HCT116 (cell line): ENCODE measurements at regions not wholly inside any gene's neighbourhood (a gene's known extent, or its start where the extent isn't known, plus 50 kb on each side); places are given as distances from the start of the nearest gene placed in this dataset.

ENCODE experiments used
- ATAC-seq: fragments of 200-7000 bp; cut with Tn5 transposase; 2 replicates; pipeline ENCODE4 v1.9.1; 2020; ENCODE audit warnings: mild to moderate bottlenecking, moderate library complexity
- BruUV-seq: library from RNA; stranded (reverse); fragments of 400-500 nt; replicated peaks from 2 replicates; lab custom pipeline; 2021; lab: Mats Ljungman, UMichigan
- CTCF ChIA-PET: fragments of 300-600 bp; sonication (Branson Sonifier 250); formaldehyde crosslinking; loops from one replicate; lab custom pipeline; 2021; ENCODE audit warnings: antibody characterized with exemption; lab: Charles Lee
- POLR2A ChIA-PET: fragments of 300-600, 350-600 bp; sonication (Branson Sonifier 250); formaldehyde crosslinking; loops from one replicate; lab custom pipeline; 2021; ENCODE audit warnings: antibody characterized with exemption; lab: Charles Lee
- RAD21 ChIA-PET, 2 experiments: fragments of 300-600 bp; sonication (Branson Sonifier 250); formaldehyde crosslinking; loops; one replicate each; lab custom pipeline; 2023; ENCODE audit warnings: low total read pairs in 2 of 2; ENCODE audit not compliant: uncharacterized antibody in 2 of 2, unreplicated experiment in 2 of 2, low non-redundant PET in 1 of 2; lab: Charles Lee
- DNase-seq: peaks from one replicate; pipeline ENCODE4 v3.0.0-alpha.2; 2010; ENCODE audit warnings: low read depth, low spot score
- H2AFZ ChIP-seq: fragments of 200-600 bp; shearing (Covaris generic), sonication (generic); 2 replicates; pipeline ENCODE4 v1.6.1; 2017; ENCODE audit warnings: low read depth, mixed run types, mixed read lengths, antibody characterized with exemption, low read length; ENCODE audit not compliant: poor library complexity, severe bottlenecking
- H3K27ac ChIP-seq: 2 replicates; pipeline ENCODE4 v1.5.1; 2012; ENCODE audit warnings: low read depth, low read length
- H3K27me3 ChIP-seq: fragments of 200-600 bp; sonication (generic); 2 replicates; pipeline ENCODE4 v1.6.1; 2016; ENCODE audit warnings: mixed run types, low read length, mixed read lengths; ENCODE audit not compliant: insufficient read depth
- H3K36me3 ChIP-seq, 2 experiments: fragments of 200-500 bp in 1 of 2; fragments of 200-600 bp in 1 of 2; sonication (Bioruptor generic) in 1 of 2; sonication (generic) in 1 of 2; 2 replicates each; pipeline versions ENCODE4 v1.5.1 to v1.6.1; 2014 to 2016; ENCODE audit warnings: low read length in 2 of 2, inconsistent platforms in 1 of 2, mixed read lengths in 1 of 2, mixed run types in 1 of 2; ENCODE audit not compliant: insufficient read depth in 2 of 2, control insufficient read depth in 1 of 2
- H3K4me1 ChIP-seq, 2 experiments: fragments of 200-600 bp in 1 of 2; sonication (generic) in 1 of 2; 2 replicates each; pipeline versions ENCODE4 v1.5.1 to v1.6.1; 2012 to 2017; ENCODE audit warnings: low read length in 2 of 2, inconsistent platforms in 1 of 2, mild to moderate bottlenecking in 1 of 2, mixed read lengths in 1 of 2, mixed run types in 1 of 2, moderate library complexity in 1 of 2; ENCODE audit not compliant: insufficient read depth in 2 of 2, control insufficient read depth in 1 of 2
- H3K4me2 ChIP-seq: fragments of 200-600 bp; sonication (generic); 2 replicates; pipeline ENCODE4 v1.6.1; 2017; ENCODE audit warnings: mixed run types, low read length, mixed read lengths
- H3K4me3 ChIP-seq, 2 experiments: fragments of 200-600 bp in 1 of 2; sonication (generic) in 1 of 2; replicated peaks in 1 of 2; 2 replicates each; pipeline ENCODE4 v1.5.1; 2011 to 2016; ENCODE audit warnings: low read length in 2 of 2, control low read depth in 1 of 2, low read depth in 1 of 2, mild to moderate bottlenecking in 1 of 2, mixed read lengths in 1 of 2, mixed run types in 1 of 2
- H3K79me2 ChIP-seq: fragments of 200-600 bp; sonication (generic); 2 replicates; pipeline ENCODE4 v1.6.1; 2017; ENCODE audit warnings: mild to moderate bottlenecking, mixed run types, low read length, moderate library complexity, mixed read lengths; ENCODE audit not compliant: insufficient read depth
- H3K9ac ChIP-seq: fragments of 200-600 bp; sonication (generic); 2 replicates; pipeline ENCODE4 v1.6.1; 2016; ENCODE audit warnings: low read length, mixed read lengths
- H3K9me2 ChIP-seq: fragments of 200-600 bp; sonication (generic), shearing (Covaris generic); 2 replicates; pipeline ENCODE4 v1.6.1; 2017; ENCODE audit warnings: mixed run types, mild to moderate bottlenecking, moderate library complexity; ENCODE audit not compliant: insufficient read depth
- H3K9me3 ChIP-seq, 2 experiments: fragments of 200-500 bp in 1 of 2; fragments of 200-600 bp in 1 of 2; sonication (Bioruptor generic) in 1 of 2; sonication (generic) in 1 of 2; 2 replicates each; pipeline ENCODE4 v1.6.1; 2014 to 2017; ENCODE audit warnings: low read length in 2 of 2, mixed read lengths in 2 of 2, inconsistent platforms in 1 of 2, low read depth in 1 of 2, mild to moderate bottlenecking in 1 of 2, mixed run types in 1 of 2, moderate library complexity in 1 of 2; ENCODE audit not compliant: control insufficient read depth in 1 of 2, insufficient read depth in 1 of 2
- H4K20me1 ChIP-seq: fragments of 200-600 bp; sonication (generic), shearing (Covaris generic); 2 replicates; pipeline ENCODE4 v1.6.1; 2017; ENCODE audit warnings: mixed run types, mild to moderate bottlenecking, moderate library complexity; ENCODE audit not compliant: insufficient read depth
- ATF3 ChIP-seq: IDR thresholded peaks from 2 replicates; pipeline ENCODE4 v1.6.1; 2012
- CTCF ChIP-seq, 3 experiments: fragments of 200-600 bp in 1 of 3; sonication (generic) in 1 of 3; IDR thresholded peaks in 2 of 3; conservative IDR thresholded peaks in 1 of 3; 2 replicates each; pipeline ENCODE4 v1.5.1; 2012 to 2017; ENCODE audit warnings: low read depth in 2 of 3, low read length in 2 of 3, antibody characterized with exemption in 1 of 3, borderline replicate concordance in 1 of 3, control low read depth in 1 of 3, mild to moderate bottlenecking in 1 of 3, mixed read lengths in 1 of 3, mixed run types in 1 of 3, moderate library complexity in 1 of 3; ENCODE audit not compliant: insufficient read depth in 1 of 3
- EGR1 ChIP-seq: IDR thresholded peaks from 2 replicates; pipeline ENCODE4 v1.6.1; 2012; ENCODE audit warnings: low read depth
- ELF1 ChIP-seq: IDR thresholded peaks from 2 replicates; pipeline ENCODE4 v1.6.1; 2012; ENCODE audit warnings: low read depth, borderline replicate concordance
- EZH2 ChIP-seq: fragments of 200-600 bp; sonication (generic); IDR thresholded peaks from 2 replicates; pipeline ENCODE4 v1.6.1; 2017; ENCODE audit warnings: antibody characterized with exemption, mixed run types
- EZH2phosphoT487 ChIP-seq: fragments of 200-600 bp; IDR thresholded peaks from 2 replicates; pipeline ENCODE4 v1.6.1; 2018; ENCODE audit warnings: antibody characterized with exemption, borderline replicate concordance
- POLR2A ChIP-seq: IDR thresholded peaks from 2 replicates; pipeline ENCODE4 v1.7.0; 2011; ENCODE audit warnings: borderline replicate concordance; ENCODE audit not compliant: insufficient read depth, insufficient read length; ENCODE audit errors: extremely low read depth
- POLR2AphosphoS5 ChIP-seq: IDR thresholded peaks from 2 replicates; pipeline ENCODE4 v1.6.1; 2011; ENCODE audit warnings: mild to moderate bottlenecking, low read depth, low read length, moderate library complexity
- RAD21 ChIP-seq: IDR thresholded peaks from 2 replicates; pipeline ENCODE4 v1.6.1; 2012; ENCODE audit warnings: low read depth, mild to moderate bottlenecking
- SP1 ChIP-seq: IDR thresholded peaks from 2 replicates; pipeline ENCODE4 v1.6.1; 2012; ENCODE audit warnings: low read depth
- SRF ChIP-seq: IDR thresholded peaks from 2 replicates; pipeline ENCODE4 v1.6.1; 2012; ENCODE audit warnings: low read depth
- TCF7L2 ChIP-seq: IDR thresholded peaks from 2 replicates; pipeline ENCODE4 v1.7.0; 2011; ENCODE audit warnings: borderline replicate concordance, inconsistent platforms; ENCODE audit not compliant: insufficient read depth, insufficient read length; ENCODE audit errors: extremely low read depth
- YY1 ChIP-seq: IDR thresholded peaks from 2 replicates; pipeline ENCODE4 v1.6.1; 2011; ENCODE audit warnings: low read length, low read depth, moderate library complexity, mild to moderate bottlenecking; ENCODE audit not compliant: insufficient replicate concordance; ENCODE audit errors: extremely low read depth
- ZBTB33 ChIP-seq: IDR thresholded peaks from 2 replicates; pipeline ENCODE4 v1.6.1; 2011; ENCODE audit warnings: mild to moderate bottlenecking, low read length, moderate library complexity; ENCODE audit not compliant: insufficient replicate concordance; ENCODE audit errors: extremely low read depth
- intact Hi-C: fragments of 100-400 bp; cut with micrococcal nuclease; formaldehyde crosslinking; loops from 2 replicates; pipeline ENCODE4 v1.10.0; 2022

GRCh38 chr6:130628862-130629261, 198.3 kb upstream of the SMLR1 start:
- POLR2A ChIA-PET, result no interaction called here
- H4K20me1 ChIP-seq, result no peaks in the 10 kb centered on the region
- no peak overlapping the region for H3K4me3 ChIP-seq
- no peaks in the 10 kb centered on the region for H3K36me3 ChIP-seq
- RAD21 ChIA-PET, result no interaction called here
- DNase-seq, result no peak
- TF ChIP-seq SP1, result no peak
- TF ChIP-seq ATF3, result no peak
- TF ChIP-seq YY1, result no peak
- TF ChIP-seq ELF1, result no peak
- no peak for TF ChIP-seq EGR1
- TF ChIP-seq POLR2AphosphoS5, result no peak
- TF ChIP-seq TCF7L2, result no peak
- no peak for TF ChIP-seq EZH2phosphoT487
- no TSS peak for BruUV-seq
- H3K9me3 ChIP-seq, result no peaks in the 10 kb centered on the region
- ATAC-seq, result no peak
- no peak overlapping the region for H3K27ac ChIP-seq
- no peaks in the 10 kb centered on the region for H3K9me2 ChIP-seq
- H3K79me2 ChIP-seq, result no peaks in the 10 kb centered on the region
- H3K27me3 ChIP-seq, result no peaks in the 10 kb centered on the region
- intact Hi-C loops, result loop anchor here (5.0 kb wide), 1 partner anchor 127 kb away; no protein-coding TSS in a partner anchor
- peaks cover 14 to 19% of the 10 kb centered on the region in 2 experiments for H3K4me1 ChIP-seq
- H3K4me2 ChIP-seq, result no peak overlapping the region
- H3K9ac ChIP-seq, result no peak overlapping the region
- peak overlapping the region; percentile 88 for H2AFZ ChIP-seq
- CTCF ChIA-PET, result no interaction called here

- Histone ChIP-seq H3K9me3 (no peaks in the 10 kb centered on the region), H3K9ac (no peak overlapping the region), H3K36me3 (no peaks in the 10 kb centered on the region), H3K9me2 (no peaks in the 10 kb centered on the region), H2AFZ (peak overlapping the region; percentile 88), H3K27ac (no peak overlapping the region), H4K20me1 (no peaks in the 10 kb centered on the region), H3K4me1 (peaks cover 14 to 19% of the 10 kb centered on the region in 2 experiments), H3K4me3 (no peak overlapping the region), H3K4me2 (no peak overlapping the region), H3K27me3 (no peaks in the 10 kb centered on the region), H3K79me2 (no peaks in the 10 kb centered on the region)
- POLR2A ChIA-PET, result no interaction called here
- intact Hi-C loops, result loop anchor here (5.0 kb wide), 1 partner anchor 127 kb away; no protein-coding TSS in a partner anchor
- ATAC-seq (no peak), DNase-seq (no peak)
- RAD21 ChIA-PET, result no interaction called here
- no TSS peak for BruUV-seq
- CTCF ChIA-PET, result no interaction called here
- no peak for TF ChIP-seq ZBTB33
- no peak for TF ChIP-seq TCF7L2
- TF ChIP-seq CTCF (IDR thresholded peaks at IDR 0.05 in 2 of 3, conservative IDR thresholded peaks at IDR 0.05 in 1 of 3; ENCODE audit: borderline replicate concordance in 1 of 3, insufficient read depth in 1 of 3, low read depth in 2 of 3, low read length in 2 of 3), result no peak
- TF ChIP-seq RAD21, result no peak
- no peak for TF ChIP-seq EZH2
- no peak for TF ChIP-seq SRF
- no peak for TF ChIP-seq POLR2A
- no peak for TF ChIP-seq SP1
Observed at GRCh38 chr6:130629640-130630039, 197.6 kb upstream of the SMLR1 start.
